ENCODE measurements at regions not wholly inside any gene's neighbourhood (a gene's known extent, or its start where the extent isn't known, plus 50 kb on each side); places are given as distances from the start of the nearest gene placed in this dataset.

- TF ChIP-seq POLR2AphosphoS5 (IDR thresholded peaks at IDR 0.05) (no peak), POLR2A (IDR thresholded peaks at IDR 0.05) (no peak)
Measured at GRCh38 chr12:93231938-93232337, 145.8 kb upstream of the NUDT4 start.

Measured in spleen (tissue), 3 donors.